Activated CD8-positive, alpha-beta memory T cell treated with anti-CD3 and anti-CD28 coated beads for 48 hours (primary cell): ENCODE measurements at regions not wholly inside any gene's neighbourhood (a gene's known extent, or its start where the extent isn't known, plus 50 kb on each side); places are given as distances from the start of the nearest gene placed in this dataset.
"Not testable (repeated sequence)": the region's sequence is repeated elsewhere in the genome, so short reads cannot be mapped to it uniquely, and the experiment has no call there.

ENCODE experiments used
- DNase-seq, 3 experiments: peaks; one replicate each; pipeline ENCODE4 v3.0.0-alpha.2; 2020; ENCODE audit warnings: low read depth in 2 of 3, low spot score in 2 of 3

- no peak for DNase-seq
Measured at GRCh38 chr13:48806522-48806921, 152.8 kb downstream of the CYSLTR2 start.

- no peak for DNase-seq
Measured at GRCh38 chr13:48808683-48809082, 155.0 kb downstream of the CYSLTR2 start.

- no peak for DNase-seq
Measured at GRCh38 chr13:48810013-48810412, 156.3 kb downstream of the CYSLTR2 start.

GRCh38 chr13:48813518-48813917 is 159.8 kb downstream of the CYSLTR2 start:
- DNase-seq, result no peak

- DNase-seq, result no peak
Measured at GRCh38 chr13:48816700-48817099, 159.0 kb upstream of the FNDC3A start.

GRCh38 chr13:48817166-48817802 is 158.4 kb upstream of the FNDC3A start:
- DNase-seq, result no peak

- no peak for DNase-seq
Measured at GRCh38 chr13:48818495-48819356, 157.0 kb upstream of the FNDC3A start.

GRCh38 chr13:48819376-48819775 is 156.3 kb upstream of the FNDC3A start:
- no peak for DNase-seq

- DNase-seq, result no peak
Measured at GRCh38 chr13:48819899-48820298, 155.8 kb upstream of the FNDC3A start.

- DNase-seq, result not testable (repeated sequence)
Measured at GRCh38 chr13:48823526-48823925, 152.2 kb upstream of the FNDC3A start.

- DNase-seq, result no peak
Measured at GRCh38 chr13:48826039-48826438, 149.7 kb upstream of the FNDC3A start.

- DNase-seq, result not testable (repeated sequence)
Measured at GRCh38 chr13:48826922-48827454, 148.7 kb upstream of the FNDC3A start.

- no peak for DNase-seq
Measured at GRCh38 chr13:48827709-48828108, 148.0 kb upstream of the FNDC3A start.

GRCh38 chr13:48828962-48829411 is 146.7 kb upstream of the FNDC3A start:
- no peak for DNase-seq

- no peak for DNase-seq
Measured at GRCh38 chr13:48829536-48829935, 146.2 kb upstream of the FNDC3A start.

- no peak for DNase-seq
Measured at GRCh38 chr13:48831248-48831647, 144.5 kb upstream of the FNDC3A start.

GRCh38 chr13:48833412-48833811 is 142.3 kb upstream of the FNDC3A start:
- DNase-seq, result no peak

- DNase-seq, result not testable (repeated sequence)
Measured at GRCh38 chr13:48835326-48835725, 140.4 kb upstream of the FNDC3A start.

GRCh38 chr13:48838193-48838973 is 137.3 kb upstream of the FNDC3A start:
- no peak for DNase-seq

- no peak for DNase-seq
Measured at GRCh38 chr13:48839171-48839570, 136.5 kb upstream of the FNDC3A start.

- no peak for DNase-seq
Measured at GRCh38 chr13:48840366-48840765, 135.3 kb upstream of the FNDC3A start.
